CD4-positive, alpha-beta T cell treated with Interleukin-12 subunit alpha and Interleukin-12 subunit beta, for 1 hour (primary cell): ENCODE measurements at regions not wholly inside any gene's neighbourhood (a gene's known extent, or its start where the extent isn't known, plus 50 kb on each side); places are given as distances from the start of the nearest gene placed in this dataset.

Experiments
- DNase-seq: peaks from one replicate; pipeline ENCODE4 v3.0.0-alpha.2; 2020

- no peak for DNase-seq
Observed at GRCh38 chr14:39912192-39913100, 480.2 kb upstream of the FBXO33 start.

- no peak for DNase-seq
Observed at GRCh38 chr14:39897657-39898056, 465.4 kb upstream of the FBXO33 start.

DNA sequence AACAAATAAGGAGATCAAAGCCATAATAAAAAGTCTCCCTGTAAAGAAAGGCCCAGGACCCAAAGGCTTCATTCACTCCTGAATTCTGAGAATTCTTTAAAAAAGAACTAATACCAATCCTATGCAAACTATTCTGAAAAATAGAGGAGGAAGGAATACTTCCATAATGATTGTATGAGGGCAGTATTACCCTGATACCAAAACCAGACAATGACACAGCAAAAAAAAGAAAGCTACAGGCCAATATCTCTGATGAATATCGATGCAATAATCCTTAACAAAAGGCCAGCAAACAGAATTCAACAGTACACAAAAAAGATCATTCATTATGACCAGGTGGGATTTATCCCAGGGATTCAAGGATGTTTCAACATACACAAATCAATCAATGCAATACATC is 457.8 kb upstream of the FBXO33 start:
- no peak for DNase-seq

DNA sequence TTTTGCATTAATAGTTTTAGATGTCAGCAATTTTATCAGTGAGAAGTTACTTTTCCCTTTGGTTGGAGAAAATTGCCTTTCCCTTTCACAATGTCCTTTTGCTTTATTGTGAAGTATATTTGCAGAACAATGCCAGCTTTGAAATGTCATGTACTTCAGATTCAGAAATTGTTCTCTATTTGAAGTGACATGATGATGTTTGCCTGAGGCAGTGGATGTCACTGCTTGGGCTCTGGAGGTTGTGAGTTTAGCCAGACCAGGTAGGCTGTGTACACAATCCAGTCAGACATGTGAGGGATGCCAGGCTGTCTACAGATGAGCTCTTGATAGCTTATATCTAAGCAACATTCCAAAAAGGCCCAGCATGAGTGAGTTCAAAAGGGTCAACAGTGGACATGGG is 451.9 kb upstream of the FBXO33 start:
- no peak for DNase-seq

DNA sequence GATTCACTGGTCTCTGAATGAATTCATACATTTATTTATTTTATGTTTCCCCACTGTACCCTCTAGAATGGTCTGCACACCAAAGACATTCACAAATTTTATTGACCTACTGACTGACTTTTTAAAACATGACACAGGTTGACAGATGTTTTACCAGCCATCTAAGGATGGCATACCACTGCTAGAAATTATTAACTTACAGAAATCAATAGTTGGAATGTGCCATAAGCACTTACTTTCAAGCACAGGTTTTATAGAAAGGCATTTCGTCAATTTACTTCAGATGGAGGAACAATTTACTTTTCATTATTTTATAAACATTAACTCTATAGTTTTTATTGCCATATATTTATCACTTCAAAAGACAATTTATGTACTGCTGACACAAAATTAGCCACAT is 448.7 kb upstream of the FBXO33 start:
- no peak for DNase-seq

DNA sequence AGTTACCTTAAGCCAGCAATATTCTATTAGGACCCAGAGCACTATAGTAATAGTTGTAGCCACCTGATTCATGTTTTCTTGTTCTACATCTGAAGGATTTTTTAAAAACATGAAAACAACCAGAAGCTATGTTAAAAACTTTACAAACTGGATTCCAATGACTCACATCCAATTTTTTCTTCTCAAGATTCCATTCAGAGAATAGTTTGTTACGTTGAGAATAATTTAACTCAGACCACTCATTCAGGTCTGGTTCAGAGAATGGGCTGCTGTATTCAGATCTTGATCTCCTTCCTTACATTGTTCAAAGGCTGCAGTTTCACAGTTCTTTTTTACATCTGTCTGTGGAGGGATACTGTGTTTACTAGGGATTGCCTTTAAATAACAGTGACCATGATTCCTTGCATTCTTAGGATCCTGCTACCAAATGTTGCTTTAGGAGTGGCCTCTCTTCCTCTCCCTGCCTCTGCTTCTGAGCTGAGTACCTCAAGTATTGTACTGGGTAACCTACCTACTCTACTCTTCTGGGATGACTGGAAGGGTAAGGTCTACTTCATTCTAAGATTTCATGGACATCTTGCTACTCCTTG is 448.0 kb upstream of the FBXO33 start:
- no peak for DNase-seq

DNA sequence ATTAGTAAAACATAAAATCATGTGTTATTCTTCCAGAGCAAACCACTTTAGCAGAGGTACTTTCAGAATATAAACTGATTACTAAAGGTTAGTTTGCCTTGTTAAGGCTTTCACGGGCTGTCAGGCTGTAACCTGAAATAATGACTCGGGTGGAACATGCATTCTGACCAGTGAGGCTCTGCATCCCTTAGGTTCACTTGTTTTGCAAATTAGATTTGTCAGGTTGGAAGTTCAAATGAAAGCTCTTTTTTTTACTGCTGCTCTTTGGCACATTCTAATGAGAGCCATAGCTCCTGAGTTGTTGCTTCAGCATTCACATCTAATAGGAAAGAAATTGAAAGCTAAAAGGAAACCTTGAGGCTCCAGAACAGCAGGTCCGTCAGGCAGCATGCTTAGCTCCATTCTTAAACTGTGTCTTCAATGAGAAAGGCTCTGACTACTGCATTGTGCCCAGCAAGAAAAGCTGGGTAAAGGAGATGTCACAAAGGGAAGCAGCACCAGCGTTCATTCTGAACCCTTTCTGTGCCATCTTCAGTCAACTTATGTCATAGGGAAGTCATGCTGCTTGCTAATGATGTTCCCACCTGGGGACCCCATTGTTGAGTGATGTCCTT is 445.5 kb upstream of the FBXO33 start:
- no peak for DNase-seq

DNA sequence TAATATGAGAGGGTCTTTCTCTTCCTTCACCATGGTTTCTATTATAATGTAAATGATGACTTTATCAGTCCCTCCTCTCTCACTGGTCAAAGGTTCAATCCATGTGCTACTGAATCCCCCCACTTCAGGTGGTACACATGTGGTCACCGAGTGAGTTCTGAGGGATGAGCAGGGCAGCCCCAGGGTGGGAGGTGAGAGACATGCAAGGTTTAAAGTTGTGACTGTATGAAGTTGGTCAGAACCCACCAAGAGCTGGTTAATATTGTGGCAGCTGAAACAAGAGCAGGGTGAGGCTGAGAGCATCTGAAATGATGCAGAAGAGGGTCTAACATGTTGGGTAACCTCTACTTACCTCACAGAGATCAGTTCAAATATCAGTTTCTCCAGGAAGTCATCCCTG is 444.7 kb upstream of the FBXO33 start:
- no peak for DNase-seq

DNA sequence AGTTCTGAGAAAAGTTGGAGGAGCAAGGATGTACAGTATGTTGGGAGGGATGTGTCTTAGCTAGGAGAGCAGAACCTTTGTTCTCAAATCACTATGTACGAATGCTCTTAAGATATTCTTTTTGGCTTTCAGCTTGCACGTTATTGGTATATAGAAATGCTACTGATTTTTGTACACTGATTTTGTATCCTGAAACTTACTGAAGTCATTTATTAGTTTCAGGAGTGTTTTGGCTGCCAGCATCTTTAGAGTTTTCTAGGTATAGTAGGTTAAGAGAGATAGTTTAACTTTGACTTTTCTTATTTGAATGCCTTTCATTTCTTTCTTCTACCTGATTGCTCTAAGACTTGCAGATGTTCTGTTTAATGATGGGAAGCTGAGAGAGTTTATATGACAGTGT is 442.8 kb upstream of the FBXO33 start:
- no peak for DNase-seq

DNA sequence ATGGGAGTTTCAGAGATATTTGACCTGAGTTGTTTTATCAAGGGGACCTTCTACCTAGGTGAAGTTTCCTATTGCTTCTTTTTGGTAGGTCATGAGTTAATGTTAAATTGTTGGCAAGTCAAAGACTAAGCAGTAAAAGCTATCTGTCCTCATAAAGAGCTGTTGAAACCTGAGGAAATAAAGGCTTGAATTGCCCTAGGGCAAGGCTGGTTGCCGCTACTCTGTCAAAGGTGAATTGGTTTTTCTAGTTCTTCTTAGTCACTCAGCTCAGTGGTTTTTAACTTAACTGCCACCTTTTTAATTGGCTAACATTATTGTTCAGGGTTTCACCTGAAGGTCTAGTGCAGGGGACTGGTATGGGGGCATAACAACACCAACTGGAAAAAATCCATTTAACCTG is 441.6 kb upstream of the FBXO33 start:
- no peak for DNase-seq

DNA sequence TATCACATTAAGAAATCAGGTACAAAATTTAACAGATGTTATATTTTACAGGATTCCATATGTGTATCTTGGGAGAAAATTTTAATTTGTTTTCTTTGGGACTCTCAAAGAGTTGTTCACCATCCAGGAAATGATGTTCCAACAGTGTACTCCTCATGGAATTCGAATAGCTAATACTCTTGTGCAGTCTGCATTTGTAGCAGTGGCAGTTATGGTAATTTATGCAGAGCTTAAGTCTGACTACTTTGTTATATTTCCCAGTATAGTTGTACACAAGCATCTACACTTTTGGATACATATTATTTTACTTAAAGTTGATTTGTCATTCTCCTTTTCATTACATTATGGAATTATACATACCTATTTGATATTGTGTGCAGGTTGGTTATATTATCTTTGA is 436.7 kb upstream of the FBXO33 start:
- no peak for DNase-seq

DNA sequence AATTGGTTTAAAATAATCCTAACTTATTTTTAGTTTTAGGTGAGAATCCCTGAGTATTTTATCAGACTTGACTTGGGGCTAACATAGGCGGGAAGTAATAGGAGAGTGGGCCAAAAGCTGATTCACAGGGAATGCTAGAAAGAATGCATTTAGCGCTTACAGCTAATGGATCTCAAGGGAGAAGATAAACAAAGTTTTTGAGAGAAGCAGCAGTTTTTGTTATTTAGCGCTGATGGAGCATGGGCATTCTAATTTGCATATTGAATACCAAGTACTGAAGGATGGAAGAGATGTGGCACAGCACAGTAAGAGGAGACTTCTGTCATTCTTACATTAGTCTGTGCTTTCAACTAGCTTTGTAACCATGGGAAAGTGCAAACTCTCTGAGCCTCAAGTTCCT is 436.0 kb upstream of the FBXO33 start:
- DNase-seq: no peak

- no peak for DNase-seq
Observed at GRCh38 chr14:39863441-39863840, 431.2 kb upstream of the FBXO33 start.

GRCh38 chr14:39861696-39862095 is 429.5 kb upstream of the FBXO33 start:
- DNase-seq: no peak

GRCh38 chr14:39861229-39861600 is 429.0 kb upstream of the FBXO33 start:
- DNase-seq: no peak

DNA sequence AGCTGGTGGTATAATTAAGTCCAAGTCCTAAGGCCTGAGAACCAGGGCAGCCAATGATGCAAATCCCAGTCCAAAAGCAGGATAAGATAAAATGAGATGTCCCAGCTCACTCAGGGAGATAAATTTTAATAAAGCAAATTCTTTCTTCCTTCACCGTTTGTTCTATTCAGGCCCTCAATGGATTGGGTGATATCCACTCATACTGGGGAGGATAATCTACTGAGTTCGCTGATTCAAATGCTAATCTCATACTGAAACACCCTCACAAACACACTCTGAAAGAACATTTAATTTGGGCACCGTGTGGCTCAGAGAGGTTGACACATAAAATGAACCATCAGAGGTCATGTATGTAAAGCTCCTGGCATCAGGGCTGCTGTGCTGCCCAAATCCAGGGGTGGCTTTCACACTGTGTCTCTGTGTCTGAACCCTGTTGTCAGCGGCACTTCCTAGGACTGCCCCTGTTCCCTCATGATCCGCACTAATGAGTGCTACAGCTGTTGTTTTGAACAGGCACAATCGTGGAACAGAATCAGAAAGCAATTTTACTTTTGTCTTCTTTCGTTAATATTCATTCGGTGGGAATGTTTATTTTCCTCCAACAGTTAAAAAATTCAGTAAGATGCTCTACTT is 428.5 kb upstream of the FBXO33 start:
- no peak for DNase-seq

GRCh38 chr14:39859314-39859713 is 427.1 kb upstream of the FBXO33 start:
- no peak for DNase-seq

DNA sequence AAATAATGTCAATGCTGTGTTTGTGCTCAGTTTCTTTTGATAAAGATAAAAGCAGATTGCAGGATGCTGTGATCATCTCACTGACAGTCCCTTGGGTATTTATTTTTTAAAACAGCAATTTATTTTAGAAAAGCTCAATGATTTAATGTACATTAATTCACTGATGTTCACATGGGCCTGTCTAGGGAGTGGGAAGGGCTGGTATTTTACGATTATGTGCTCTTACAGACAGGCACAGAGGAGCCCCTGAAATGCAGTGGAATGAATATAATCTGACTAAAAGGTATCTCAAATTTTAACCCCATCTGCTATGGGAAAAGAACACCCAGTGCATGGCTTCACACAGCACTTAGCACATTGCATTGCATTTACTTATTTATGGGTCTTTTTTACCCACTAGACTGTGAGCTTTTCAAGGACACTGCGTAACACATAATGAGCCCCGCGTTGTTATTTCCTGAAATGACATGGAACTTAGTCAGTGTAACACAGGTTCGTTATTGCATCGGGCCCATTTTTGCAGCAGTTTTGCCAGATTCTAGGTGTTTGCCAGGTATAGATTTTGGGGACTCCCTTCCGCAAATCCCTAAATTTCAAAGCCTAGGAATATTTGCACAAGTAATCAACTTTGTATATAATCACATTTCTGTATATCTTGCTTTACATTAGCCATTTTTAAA is 425.3 kb upstream of the FBXO33 start:
- no peak for DNase-seq

DNA sequence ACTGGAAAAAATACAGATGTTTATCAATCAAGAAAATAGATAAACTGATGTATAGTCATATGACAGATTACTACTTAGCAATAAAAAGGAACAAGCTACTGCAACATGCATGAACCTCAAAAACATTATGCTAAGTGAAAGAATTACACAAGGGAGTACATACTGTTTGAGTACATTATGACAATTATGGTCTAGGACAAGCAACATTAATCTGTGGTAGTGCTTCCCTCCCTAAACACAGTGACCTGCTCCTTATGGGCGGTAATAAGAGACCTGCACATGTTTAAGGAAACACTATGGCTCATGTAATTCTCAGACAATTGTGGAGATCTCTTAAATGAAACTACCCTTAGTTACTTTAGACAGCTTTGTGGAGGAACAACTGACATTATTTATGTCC is 421.2 kb upstream of the FBXO33 start:
- no peak for DNase-seq

DNA sequence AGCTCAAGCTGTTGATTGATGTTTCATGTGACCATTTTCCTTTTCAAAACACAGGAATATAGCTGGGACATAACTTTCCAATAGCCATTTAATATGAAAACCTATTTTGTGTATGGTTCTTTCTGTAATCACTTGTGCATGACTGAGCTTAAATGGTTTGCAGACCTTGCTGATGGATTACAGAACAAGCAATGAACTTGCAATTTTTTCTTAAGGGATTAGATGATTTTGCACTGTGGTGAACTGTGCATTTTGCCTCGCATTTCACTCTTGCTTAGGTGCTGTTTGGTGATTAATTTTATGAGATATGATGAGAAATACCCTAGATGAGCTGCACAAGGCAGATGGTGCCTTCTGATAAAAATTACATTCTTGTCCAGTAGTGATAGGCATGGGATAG is 419.0 kb upstream of the FBXO33 start:
- DNase-seq: no peak

DNA sequence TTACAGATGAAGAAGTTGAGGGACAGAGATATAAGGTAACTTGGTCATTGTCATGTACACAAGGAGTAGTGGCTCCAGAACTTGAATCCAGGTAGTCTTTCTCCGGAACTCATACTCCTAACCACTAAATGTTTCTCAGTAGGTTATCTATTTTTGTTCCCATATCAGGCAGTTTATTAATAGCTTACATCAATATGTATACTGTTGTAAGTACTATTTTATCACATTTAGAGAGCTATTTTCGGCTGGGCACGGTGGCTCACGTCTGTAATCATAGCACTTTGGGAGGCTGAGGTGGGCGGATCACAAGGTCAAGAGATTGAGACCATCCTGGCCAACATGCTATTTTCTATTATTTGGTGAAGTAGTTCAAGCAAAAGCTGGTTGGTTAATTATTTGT is 415.6 kb upstream of the FBXO33 start:
- no peak for DNase-seq

GRCh38 chr14:39847194-39847593 is 415.0 kb upstream of the FBXO33 start:
- DNase-seq: no peak

- DNase-seq: no peak
Observed at GRCh38 chr14:39843881-39844280, 411.6 kb upstream of the FBXO33 start.
